ENCODE measurements at regions not wholly inside any gene's neighbourhood (a gene's known extent, or its start where the extent isn't known, plus 50 kb on each side); places are given as distances from the start of the nearest gene placed in this dataset.

- no peak for DNase-seq
Measured at GRCh38 chr2:176546550-176546949, 277.3 kb downstream of the MTX2 start.

- DNase-seq = no peak
Measured at GRCh38 chr2:176552501-176553135, 283.4 kb downstream of the MTX2 start.

DNA sequence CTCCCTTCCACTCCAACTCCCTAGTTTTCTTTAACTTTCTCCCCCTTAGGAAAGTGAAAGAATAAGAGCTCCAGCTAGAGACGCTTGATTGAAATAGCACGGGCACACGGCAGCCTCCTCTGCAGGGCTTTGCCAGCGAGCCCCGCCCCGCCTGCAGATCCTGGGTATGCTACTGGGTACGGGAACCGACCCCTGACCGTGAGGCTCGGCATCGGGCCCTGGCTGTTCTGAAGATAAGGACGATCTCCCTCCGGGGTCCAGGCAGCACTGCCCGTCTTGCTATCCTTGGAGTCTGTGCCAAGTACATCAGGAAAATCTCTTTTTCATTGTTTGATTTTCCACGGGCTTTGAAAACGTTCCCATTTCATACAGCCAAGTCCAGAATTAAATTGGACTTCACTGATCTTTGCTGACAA lies 284.5 kb downstream of the MTX2 start:
- peak; percentile 65 for DNase-seq

DNA sequence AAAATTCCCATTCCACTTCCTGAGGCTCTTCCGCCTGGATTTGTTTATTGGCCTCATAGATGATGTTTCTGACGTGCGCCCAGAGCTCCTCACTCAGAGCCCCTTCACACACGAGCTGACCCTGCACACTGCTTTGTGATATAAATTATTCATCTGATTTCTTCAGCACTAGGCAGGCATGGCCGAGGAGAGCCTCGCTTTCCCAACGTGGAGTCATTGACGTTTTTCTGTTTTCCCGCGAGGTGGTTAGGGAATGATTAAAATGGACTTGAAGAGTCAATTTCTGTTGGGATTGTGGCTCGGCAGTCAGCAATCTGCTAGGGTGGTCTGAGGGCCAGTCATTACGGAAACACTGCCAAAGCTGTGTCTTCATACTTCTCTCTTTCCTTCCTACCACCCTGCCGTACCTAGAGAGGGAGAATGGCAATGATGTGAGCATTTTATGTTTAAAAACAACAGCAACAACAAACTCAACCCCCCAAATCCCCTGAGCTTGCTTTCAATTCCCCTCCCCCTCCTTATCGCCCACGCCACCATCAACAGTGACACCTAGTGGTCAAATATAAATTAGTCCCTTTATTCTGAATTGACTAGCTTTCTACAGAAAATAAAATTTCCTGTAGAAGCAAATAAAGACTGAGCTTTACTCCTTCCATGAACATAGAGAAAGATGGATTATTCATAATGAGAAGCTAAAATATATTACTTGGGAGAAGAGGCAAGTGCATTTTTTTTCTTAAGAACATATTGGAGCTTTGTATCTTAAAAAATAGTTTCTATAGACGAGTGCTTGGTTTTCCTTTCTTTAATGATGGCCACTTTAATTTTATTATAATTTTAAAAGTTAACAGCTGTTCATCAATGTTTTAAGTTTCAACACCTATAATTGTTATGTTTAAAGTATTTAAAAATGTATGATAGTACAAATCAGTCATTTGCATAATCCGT lies 285.1 kb downstream of the MTX2 start:
- DNase-seq = peak; percentile 12

DNA sequence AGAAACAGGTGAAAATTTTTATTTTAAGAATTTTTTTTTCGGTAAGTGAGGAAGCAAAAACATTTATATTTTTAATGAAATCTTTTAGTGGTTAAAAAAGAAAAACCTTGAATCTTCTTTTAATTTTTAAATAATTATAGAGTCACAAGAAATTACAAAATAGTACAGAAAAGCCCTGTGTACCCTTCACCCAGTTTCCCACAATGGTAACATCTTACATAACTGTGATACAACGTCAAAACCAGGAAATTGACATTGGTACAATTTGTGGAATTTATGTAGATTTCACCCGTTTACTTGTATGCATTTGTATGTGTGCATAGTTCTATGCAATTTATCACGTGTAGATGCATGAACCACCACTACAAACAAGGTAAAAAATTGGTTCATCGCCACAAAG lies 285.9 kb downstream of the MTX2 start:
- no peak for DNase-seq

DNA sequence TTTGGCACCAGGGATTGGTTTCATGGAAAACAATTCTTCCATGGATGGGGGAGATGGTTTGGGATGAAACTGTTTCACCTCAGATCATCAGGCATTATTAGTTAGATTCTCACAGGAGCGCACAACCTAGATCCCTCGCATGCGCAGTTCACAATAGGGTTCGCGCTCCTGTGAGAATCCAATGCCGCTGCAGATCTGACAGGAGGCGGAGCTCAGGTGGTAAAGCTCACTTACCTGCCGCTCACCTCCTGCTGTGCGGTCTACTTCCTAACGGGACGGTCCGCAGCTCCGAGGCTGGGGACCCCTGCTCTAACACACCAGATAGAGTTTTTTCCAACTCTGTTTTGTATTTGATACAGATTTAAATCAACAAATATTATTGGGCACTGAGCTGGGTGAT lies 286.5 kb downstream of the MTX2 start:
- no peak for DNase-seq

DNA sequence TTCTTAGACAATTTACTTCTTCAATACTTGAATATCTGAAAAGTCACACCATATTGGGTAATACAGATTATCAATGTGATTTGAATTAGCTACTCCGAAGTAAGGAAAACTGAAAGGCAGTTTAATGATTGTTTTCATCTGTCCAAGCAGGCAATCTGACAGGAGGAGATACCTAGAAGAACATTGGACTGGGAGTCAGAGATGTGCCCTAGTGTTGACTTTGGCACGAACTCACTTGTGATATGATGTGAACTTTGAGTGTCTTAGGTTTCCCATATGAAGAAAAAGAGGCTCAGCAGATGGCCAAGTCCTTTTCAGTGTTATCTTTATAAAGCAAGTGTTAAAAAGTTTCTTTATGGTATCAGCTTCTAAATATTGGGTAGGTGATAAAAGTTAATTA lies 287.1 kb downstream of the MTX2 start:
- DNase-seq = no peak

GRCh38 chr2:176557821-176558220 lies 288.6 kb downstream of the MTX2 start:
- DNase-seq = no peak

DNA sequence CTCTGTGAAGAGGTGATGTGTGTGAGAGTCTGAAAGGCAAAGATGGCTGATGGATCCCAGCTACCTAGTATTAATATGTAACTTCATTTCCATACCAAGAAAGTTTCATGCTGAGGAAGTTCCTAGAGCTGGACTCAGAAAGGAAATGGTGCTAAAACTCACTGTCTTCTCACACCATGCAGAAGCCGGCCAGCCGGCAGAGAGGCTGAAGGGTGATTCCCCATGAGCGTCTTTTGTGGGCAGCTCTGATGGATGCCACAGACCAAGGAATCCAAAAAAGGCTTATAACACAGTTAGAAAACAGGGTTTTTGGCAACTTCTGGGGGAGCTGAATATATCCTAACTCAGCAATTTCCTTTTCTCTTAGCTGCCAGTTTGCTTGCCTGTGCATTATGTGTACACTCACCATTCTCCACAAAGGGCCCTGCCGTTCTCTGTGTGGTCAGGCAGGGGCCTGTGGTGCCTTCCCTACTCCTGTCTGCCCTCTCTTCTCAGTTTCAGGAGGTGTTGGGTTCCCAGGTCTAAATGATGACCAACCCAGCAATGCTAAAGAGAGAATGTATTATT lies 289.4 kb downstream of the MTX2 start:
- DNase-seq = no peak

GRCh38 chr2:176560296-176560695 lies 291.1 kb downstream of the MTX2 start:
- DNase-seq = no peak

DNA sequence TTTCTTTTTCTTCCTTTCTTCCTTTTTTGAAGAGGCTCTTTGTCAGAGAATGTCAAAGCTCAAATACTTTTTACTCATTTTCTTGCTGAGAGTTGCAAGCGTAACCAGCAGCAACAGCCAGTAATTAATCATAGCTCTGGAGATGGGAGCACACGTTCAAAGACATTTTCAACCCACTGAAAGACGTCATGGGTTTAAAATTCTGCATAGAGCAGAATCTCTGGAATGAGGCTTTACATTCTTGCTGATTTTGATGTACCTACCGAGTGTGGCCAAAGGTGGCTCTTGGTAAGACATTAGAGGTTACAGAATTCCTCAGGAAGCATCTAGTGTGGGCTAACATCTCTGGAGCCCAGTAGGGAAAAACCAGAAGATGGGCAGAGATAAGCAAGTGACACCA lies 292.5 kb downstream of the MTX2 start:
- peak; percentile 74 for DNase-seq

DNA sequence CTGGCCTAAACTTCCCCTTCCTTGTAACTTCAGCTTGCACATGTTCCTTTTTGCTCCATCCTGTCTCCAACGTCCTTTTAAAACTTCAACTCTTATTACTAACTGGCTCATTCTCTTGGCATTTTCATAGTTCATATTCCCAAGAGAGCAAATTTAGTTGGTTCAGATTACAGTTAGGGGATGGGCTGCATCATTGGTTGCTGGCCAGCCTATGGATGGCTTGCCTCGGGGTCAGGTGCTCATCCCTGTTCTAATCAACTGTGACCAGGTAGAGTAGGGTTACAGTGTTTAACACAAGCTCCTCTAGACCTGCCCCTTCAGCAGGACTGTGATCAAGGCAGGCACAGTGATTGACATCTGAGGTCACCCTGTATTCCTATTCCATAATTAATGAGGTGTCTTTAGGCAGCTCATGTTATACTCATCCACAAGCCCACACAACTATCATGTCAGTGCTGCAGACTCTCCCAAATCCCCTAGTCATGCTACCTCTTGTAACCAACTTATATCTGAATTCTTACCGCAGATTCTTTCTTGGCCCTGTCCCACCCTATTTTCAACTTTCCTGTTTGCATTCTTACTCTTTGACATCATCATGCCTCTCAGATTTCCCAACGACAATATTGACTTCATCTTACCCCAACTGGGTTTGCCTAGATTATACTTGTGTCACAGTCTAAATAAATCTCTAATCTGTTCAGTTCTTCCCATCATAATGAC lies 293.3 kb downstream of the MTX2 start:
- peak; percentile 41 for DNase-seq

GRCh38 chr2:176565641-176566323 lies 296.5 kb downstream of the MTX2 start:
- DNase-seq = no peak

DNA sequence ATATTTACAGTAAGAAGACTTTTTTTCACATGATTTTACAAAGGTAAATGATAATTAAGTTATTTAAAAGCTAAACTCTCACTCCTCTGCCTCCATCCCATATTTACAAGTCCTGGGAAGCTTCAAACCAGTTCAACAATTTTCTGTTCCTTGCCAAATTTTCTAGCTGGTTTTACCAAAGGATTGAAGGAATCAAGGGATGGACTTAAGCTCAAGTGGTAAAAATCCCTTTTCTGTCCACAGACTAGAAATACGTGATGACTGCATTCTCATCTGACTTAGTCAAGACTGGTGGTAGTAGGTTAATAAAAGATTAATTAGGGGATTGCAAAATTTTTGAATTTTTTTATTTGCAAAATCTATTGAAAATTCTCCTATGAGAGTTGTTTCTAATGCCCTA lies 297.3 kb downstream of the MTX2 start:
- DNase-seq = no peak

- DNase-seq = no peak
Measured at GRCh38 chr2:176566961-176567360, 297.7 kb downstream of the MTX2 start.

DNA sequence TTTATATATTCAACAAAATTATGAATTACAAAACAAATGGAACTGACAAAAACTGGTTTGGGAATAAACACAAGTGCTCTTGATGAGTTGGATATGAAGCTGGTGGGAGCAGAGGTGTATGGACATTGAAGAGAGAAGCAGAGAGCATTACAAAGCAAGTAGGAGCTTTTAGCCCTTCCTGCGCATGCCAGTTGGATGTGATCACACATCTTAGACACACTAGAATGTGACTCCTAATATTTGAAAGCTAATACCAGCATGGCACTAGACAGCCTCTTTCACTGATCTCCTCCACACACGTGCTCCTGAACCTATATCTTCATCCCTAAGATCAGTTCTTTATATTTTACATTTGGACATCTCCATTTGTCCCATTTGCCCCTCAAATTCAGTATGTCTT lies 298.1 kb downstream of the MTX2 start:
- no peak for DNase-seq

DNA sequence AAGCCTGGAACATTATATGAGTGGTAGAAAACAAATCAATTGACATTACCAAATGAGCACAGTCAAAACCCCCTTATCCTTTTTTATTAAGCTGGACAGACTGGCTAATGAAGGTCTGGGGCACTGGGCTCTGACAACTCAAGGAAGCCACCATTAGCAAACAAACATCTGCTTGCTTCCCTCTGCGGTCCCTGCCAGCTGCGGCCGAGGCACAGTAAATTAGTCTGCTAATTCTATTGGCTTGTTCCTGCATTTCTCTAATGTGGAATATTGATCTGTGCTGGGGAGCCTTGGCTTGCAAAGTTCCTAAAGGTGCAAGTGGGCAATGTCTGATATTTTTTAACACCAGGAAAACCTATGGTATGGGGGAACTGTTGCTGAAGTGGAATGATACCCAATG lies 300.3 kb downstream of the MTX2 start:
- DNase-seq = no peak

DNA sequence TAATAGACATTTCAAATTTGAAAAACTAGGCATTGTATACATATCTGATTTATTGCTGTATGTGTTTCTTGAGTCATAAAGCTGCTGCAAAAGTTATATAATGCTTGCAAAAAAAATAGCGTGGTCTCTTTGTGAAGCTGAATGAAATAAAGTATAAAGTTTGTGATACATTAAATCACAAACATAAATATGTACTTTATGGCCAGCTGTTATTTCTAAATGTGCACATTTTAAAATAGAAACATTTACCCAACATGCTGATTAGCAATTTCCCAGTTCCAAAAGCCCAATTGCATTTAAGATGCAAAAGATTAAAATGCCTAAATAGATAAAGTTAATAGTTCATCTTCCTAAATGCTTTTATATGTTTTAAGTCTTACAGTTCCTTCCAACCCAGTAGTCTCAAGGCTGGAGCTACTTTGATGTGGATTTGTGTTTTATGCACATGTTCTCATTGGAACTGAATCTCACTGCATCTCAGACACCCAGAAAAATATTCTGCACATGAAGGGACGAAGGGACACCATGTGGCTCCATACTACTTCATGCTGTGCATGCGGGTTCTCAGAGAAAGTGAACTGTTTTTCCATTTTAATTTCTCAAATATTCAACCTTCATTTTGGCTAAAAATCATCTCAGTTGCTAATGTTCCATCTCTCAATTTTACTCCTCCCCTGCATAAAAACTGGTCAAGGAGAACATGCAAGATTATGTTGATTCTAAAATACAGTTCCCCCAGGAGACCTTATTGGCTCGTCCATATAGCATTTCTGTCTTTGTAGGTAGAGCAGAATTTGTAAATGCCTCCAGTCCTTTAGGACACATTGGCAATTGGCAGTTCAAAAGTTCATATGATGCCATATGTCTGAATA lies 304.6 kb downstream of the MTX2 start:
- no peak for DNase-seq

DNA sequence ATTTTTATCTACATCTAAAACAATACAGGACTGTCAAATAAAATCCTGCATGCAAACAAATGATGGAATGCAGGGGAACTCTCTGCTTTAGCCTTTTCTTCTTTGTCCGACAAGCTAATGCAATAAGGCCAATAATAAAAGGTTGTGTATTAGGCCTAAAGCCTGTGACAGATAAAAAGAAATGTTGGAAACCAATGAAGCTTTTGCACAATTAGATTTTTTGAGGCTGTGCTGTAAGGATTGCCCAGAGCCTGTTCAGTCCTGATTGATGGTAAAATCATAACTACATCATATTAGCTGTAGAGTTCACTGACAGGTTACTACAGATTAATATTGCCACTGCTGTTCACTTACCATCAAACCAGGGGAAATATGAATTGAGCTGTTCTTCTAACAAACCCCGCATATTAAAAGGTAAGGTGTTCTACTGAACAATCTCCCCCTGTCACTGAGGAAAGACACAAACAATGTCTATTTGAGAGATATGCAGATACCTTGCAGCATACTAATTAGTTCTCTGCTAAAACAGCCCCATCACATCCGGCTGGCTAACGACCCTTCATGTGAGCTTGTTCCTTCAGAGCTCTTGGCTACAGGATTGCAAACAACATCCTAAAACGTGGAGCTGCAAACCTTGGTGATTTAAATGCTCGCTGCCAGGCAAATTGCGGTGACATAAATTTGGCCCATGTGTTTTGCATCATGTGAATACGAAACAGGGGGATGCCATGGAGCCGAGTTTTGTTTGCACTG lies 305.4 kb downstream of the MTX2 start:
- DNase-seq = no peak

- no peak for DNase-seq
Measured at GRCh38 chr2:176575237-176575744, 306.0 kb downstream of the MTX2 start.

DNA sequence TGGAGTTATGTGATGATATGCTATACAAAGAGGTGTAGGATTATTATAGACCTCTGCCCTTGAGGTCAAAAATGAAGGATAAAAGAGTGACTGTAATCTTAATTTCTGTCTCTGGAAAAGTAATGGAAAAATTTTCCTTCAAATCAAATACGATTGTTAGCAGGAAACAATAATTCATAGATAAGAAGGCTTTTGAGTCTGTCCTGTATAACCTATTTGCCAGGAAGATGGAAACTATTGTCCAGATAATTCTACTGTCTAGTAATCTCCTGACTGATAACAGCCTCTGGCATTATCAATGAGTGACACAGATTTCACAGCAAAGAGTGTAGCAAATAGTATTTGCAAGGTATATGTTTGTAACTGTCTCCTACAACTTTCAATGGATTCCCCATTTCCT lies 307.8 kb downstream of the MTX2 start:
- no peak for DNase-seq
